ENCODE measurements at regions not wholly inside any gene's neighbourhood (a gene's known extent, or its start where the extent isn't known, plus 50 kb on each side); places are given as distances from the start of the nearest gene placed in this dataset.

GRCh38 chr5:109531262-109531661, 121.5 kb upstream of the PJA2 start:
- no peak for DNase-seq (ENCODE audit: low read depth in 2 of 2)

GRCh38 chr5:109529987-109530386, 120.2 kb upstream of the PJA2 start:
- DNase-seq (ENCODE audit: low read depth in 2 of 2), result no peak

GRCh38 chr5:109529520-109529919, 119.7 kb upstream of the PJA2 start:
- no peak for DNase-seq (ENCODE audit: low read depth in 2 of 2)

- DNase-seq (ENCODE audit: low read depth in 2 of 2), result no peak
These were observed 114.8 kb upstream of the PJA2 start for GRCh38 chr5:109524555-109524954.

GRCh38 chr5:109524026-109524425, 114.3 kb upstream of the PJA2 start:
- DNase-seq (ENCODE audit: low read depth in 2 of 2), result no peak

GRCh38 chr5:109522404-109522803, 112.6 kb upstream of the PJA2 start:
- no peak for DNase-seq (ENCODE audit: low read depth in 2 of 2)

- DNase-seq (ENCODE audit: low read depth in 2 of 2), result no peak
These were observed 109.6 kb upstream of the PJA2 start for GRCh38 chr5:109519416-109519815.

- no peak for DNase-seq (ENCODE audit: low read depth in 2 of 2)
These were observed 106.6 kb upstream of the PJA2 start for GRCh38 chr5:109516390-109516789.

GRCh38 chr5:109511980-109512734, 102.4 kb upstream of the PJA2 start:
- DNase-seq (ENCODE audit: low read depth in 2 of 2), result no peak

GRCh38 chr5:109506556-109506955, 96.8 kb upstream of the PJA2 start:
- no peak for DNase-seq (ENCODE audit: low read depth in 2 of 2)

GRCh38 chr5:109496112-109496511, 86.3 kb upstream of the PJA2 start:
- DNase-seq (ENCODE audit: low read depth in 2 of 2), result no peak

GRCh38 chr5:109487753-109488420, 78.1 kb upstream of the PJA2 start:
- DNase-seq (ENCODE audit: low read depth in 2 of 2), result no peak

GRCh38 chr5:109486200-109486804, 76.5 kb upstream of the PJA2 start:
- no peak for DNase-seq (ENCODE audit: low read depth in 2 of 2)

- no peak for DNase-seq (ENCODE audit: low read depth in 2 of 2)
These were observed 75.3 kb upstream of the PJA2 start for GRCh38 chr5:109485030-109485429.

GRCh38 chr5:109484597-109484996, 74.8 kb upstream of the PJA2 start:
- no peak for DNase-seq (ENCODE audit: low read depth in 2 of 2)

GRCh38 chr5:109483395-109483971, 73.7 kb upstream of the PJA2 start:
- no peak for DNase-seq (ENCODE audit: low read depth in 2 of 2)

- DNase-seq (ENCODE audit: low read depth in 2 of 2), result no peak
These were observed 73.0 kb upstream of the PJA2 start for GRCh38 chr5:109482748-109483147.

- no peak for DNase-seq (ENCODE audit: low read depth in 2 of 2)
These were observed 69.6 kb upstream of the PJA2 start for GRCh38 chr5:109479260-109479860.

- no peak for DNase-seq (ENCODE audit: low read depth in 2 of 2)
These were observed 69.1 kb upstream of the PJA2 start for GRCh38 chr5:109478830-109479229.

GRCh38 chr5:109476292-109476691, 66.5 kb upstream of the PJA2 start:
- DNase-seq (ENCODE audit: low read depth in 2 of 2), result no peak

GRCh38 chr5:109469896-109470662, 60.3 kb upstream of the PJA2 start:
- no peak for DNase-seq (ENCODE audit: low read depth in 2 of 2)
